Body of pancreas (tissue), 4 donors: ENCODE measurements at regions not wholly inside any gene's neighbourhood (a gene's known extent, or its start where the extent isn't known, plus 50 kb on each side); places are given as distances from the start of the nearest gene placed in this dataset.
"Not testable (repeated sequence)": the region's sequence is repeated elsewhere in the genome, so short reads cannot be mapped to it uniquely, and the experiment has no call there.

Source experiments
- ATAC-seq: fragments of 150-250 bp; one replicate; pipeline ENCODE4 v1.9.1; 2016
- DNase-seq, 4 donors: peaks; one replicate each; pipeline ENCODE4 v3.0.0-alpha.2; 2019
- H3K27ac ChIP-seq, 4 donors: fragments of 200-600 bp; sonication (generic); 1 replicate in 3 of 4; 2 replicates in 1 of 4; pipeline versions ENCODE4 v1.5.1 to v1.6.1; 2016 to 2019; ENCODE audit warnings: mild to moderate bottlenecking in 1 of 4, mixed read lengths in 1 of 4, moderate library complexity in 1 of 4
- H3K27me3 ChIP-seq, 2 donors: fragments of 200-600 bp; sonication (generic); one replicate each; pipeline ENCODE4 v1.6.0; 2016; ENCODE audit warnings: mild to moderate bottlenecking in 1 of 2
- H3K36me3 ChIP-seq, 2 donors: fragments of 200-600 bp; sonication (generic); replicated peaks in 1 of 2; 2 replicates each; pipeline ENCODE4 v1.5.1; 2016; ENCODE audit warnings: low read depth in 2 of 2; ENCODE audit not compliant: insufficient read depth in 1 of 2
- H3K4me1 ChIP-seq: fragments of 200-600 bp; sonication (generic); one replicate; pipeline ENCODE4 v1.6.0; 2016
- H3K4me3 ChIP-seq, 2 donors: fragments of 200-600 bp; sonication (generic); 1 replicate in 1 of 2; 2 replicates in 1 of 2; pipeline ENCODE4 v1.5.1; 2016 to 2019
- H3K9me3 ChIP-seq, 3 donors: fragments of 200-600 bp; sonication (generic); 1 replicate in 2 of 3; 2 replicates in 1 of 3; pipeline ENCODE4 v1.5.1; 2016
- CTCF ChIP-seq, 7 experiments: fragments of 450-650 bp in 4 of 7; fragments of 200-600 bp in 3 of 7; sonication (generic) in 3 of 7; IDR thresholded peaks; one replicate each; pipeline ENCODE4 v1.5.1; 2016 to 2019; ENCODE audit warnings: antibody characterized with exemption in 7 of 7
- POLR2A ChIP-seq, 3 donors: fragments of 450-650 bp; IDR thresholded peaks; one replicate each; pipeline ENCODE4 v1.6.1; 2016; ENCODE audit warnings: antibody characterized with exemption in 3 of 3, mild to moderate bottlenecking in 2 of 3
- WGBS, 2 donors: methylation state at CpG; one replicate each; pipeline ENCODE4 v1.1.5; 2017; 5-methylcytosine and 5-hydroxymethylcytosine counted together
- intact Hi-C: fragments of 100-400 bp; cut with DNase I; formaldehyde crosslinking; loops from one replicate; pipeline ENCODE4 v1.15.1; 2023

- H3K36me3 ChIP-seq = no peaks in the 10 kb centered on the region
- no peak for DNase-seq
- TF ChIP-seq POLR2A (IDR thresholded peaks at IDR 0.05) (no peak), CTCF (IDR thresholded peaks at IDR 0.05) (no peak)
- no peak overlapping the region for H3K4me3 ChIP-seq
- H3K9me3 ChIP-seq = no peaks in the 10 kb centered on the region
- H3K4me1 ChIP-seq = peaks cover 9% of the 10 kb centered on the region
- intact Hi-C loops = no loop called here
- ATAC-seq = no peak
- H3K27ac ChIP-seq = no peak overlapping the region
- H3K27me3 ChIP-seq = no peaks in the 10 kb centered on the region
These were observed 692.9 kb downstream of the MTRR start for GRCh38 chr5:8561854-8562253.

GRCh38 chr5:8563540-8563939 is 694.6 kb downstream of the MTRR start:
- DNase-seq, intact Hi-C loops, H3K36me3 ChIP-seq, ATAC-seq, H3K27ac ChIP-seq, H3K4me1 ChIP-seq, H3K27me3 ChIP-seq, H3K4me3 ChIP-seq, H3K9me3 ChIP-seq: not testable (repeated sequence)
- 64 to 90% methylated on average over 6 of the region's 6 CpGs for WGBS, 2 donors

GRCh38 chr5:8568858-8569257 is 699.9 kb downstream of the MTRR start:
- no peaks in the 10 kb centered on the region for H3K4me1 ChIP-seq
- intact Hi-C loops = no loop called here
- no peak for ATAC-seq

GRCh38 chr5:8570528-8570927 is 701.6 kb downstream of the MTRR start:
- no peak for DNase-seq
- Histone ChIP-seq H3K4me3 (no peak overlapping the region), H3K9me3 (no peaks in the 10 kb centered on the region), H3K36me3 (no peaks in the 10 kb centered on the region), H3K4me1 (no peaks in the 10 kb centered on the region), H3K27ac (no peak overlapping the region), H3K27me3 (no peaks in the 10 kb centered on the region)
- TF ChIP-seq CTCF (IDR thresholded peaks at IDR 0.05) = no peak
- no peak for TF ChIP-seq POLR2A (IDR thresholded peaks at IDR 0.05)
- intact Hi-C loops = no loop called here
- ATAC-seq = no peak
- 46 to 70% methylated on average over 3 of the region's 3 CpGs for WGBS, 2 donors

More at GRCh38 chr5:8568858-8569257, 699.9 kb downstream of the MTRR start:
- Histone ChIP-seq H3K27ac (no peak overlapping the region), H3K4me3 (no peak overlapping the region), H3K27me3 (no peaks in the 10 kb centered on the region), H3K36me3 (no peaks in the 10 kb centered on the region), H3K9me3 (no peaks in the 10 kb centered on the region)
- TF ChIP-seq POLR2A (IDR thresholded peaks at IDR 0.05) = no peak
- 52 to 53% methylated on average over 6 of the region's 6 CpGs for WGBS, 2 donors
- DNase-seq = no peak

GRCh38 chr5:8576178-8576577 is 707.2 kb downstream of the MTRR start:
- DNase-seq = no peak
- H3K27me3 ChIP-seq = no peaks in the 10 kb centered on the region
- TF ChIP-seq POLR2A (IDR thresholded peaks at IDR 0.05) (no peak), CTCF (IDR thresholded peaks at IDR 0.05) (no peak)
- no peak overlapping the region for H3K27ac ChIP-seq
- H3K4me1 ChIP-seq = no peaks in the 10 kb centered on the region
- no peak for ATAC-seq
- no peaks in the 10 kb centered on the region for H3K36me3 ChIP-seq
- no peaks in the 10 kb centered on the region for H3K9me3 ChIP-seq
- intact Hi-C loops = no loop called here
- no peak overlapping the region for H3K4me3 ChIP-seq
- WGBS, 2 donors = 64 to 69% methylated on average over 10 of the region's 10 CpGs

GRCh38 chr5:8577792-8578191 is 708.8 kb downstream of the MTRR start:
- intact Hi-C loops = no loop called here
- H3K4me1 ChIP-seq = no peaks in the 10 kb centered on the region
- no peaks in the 10 kb centered on the region for H3K27me3 ChIP-seq
- no peak for DNase-seq
- TF ChIP-seq POLR2A (IDR thresholded peaks at IDR 0.05) (no peak), CTCF (IDR thresholded peaks at IDR 0.05) (no peak)
- no peaks in the 10 kb centered on the region for H3K9me3 ChIP-seq
- 60 to 65% methylated on average over 3 of the region's 3 CpGs for WGBS, 2 donors
- no peak for ATAC-seq
- H3K27ac ChIP-seq = no peak overlapping the region
- H3K36me3 ChIP-seq = no peaks in the 10 kb centered on the region
- H3K4me3 ChIP-seq = no peak overlapping the region
